ENCODE measurements at regions not wholly inside any gene's neighbourhood (a gene's known extent, or its start where the extent isn't known, plus 50 kb on each side); places are given as distances from the start of the nearest gene placed in this dataset.

- no peak for DNase-seq
Observed at GRCh38 chrX:39452401-39452800, 645.4 kb downstream of the BCOR start.

DNA sequence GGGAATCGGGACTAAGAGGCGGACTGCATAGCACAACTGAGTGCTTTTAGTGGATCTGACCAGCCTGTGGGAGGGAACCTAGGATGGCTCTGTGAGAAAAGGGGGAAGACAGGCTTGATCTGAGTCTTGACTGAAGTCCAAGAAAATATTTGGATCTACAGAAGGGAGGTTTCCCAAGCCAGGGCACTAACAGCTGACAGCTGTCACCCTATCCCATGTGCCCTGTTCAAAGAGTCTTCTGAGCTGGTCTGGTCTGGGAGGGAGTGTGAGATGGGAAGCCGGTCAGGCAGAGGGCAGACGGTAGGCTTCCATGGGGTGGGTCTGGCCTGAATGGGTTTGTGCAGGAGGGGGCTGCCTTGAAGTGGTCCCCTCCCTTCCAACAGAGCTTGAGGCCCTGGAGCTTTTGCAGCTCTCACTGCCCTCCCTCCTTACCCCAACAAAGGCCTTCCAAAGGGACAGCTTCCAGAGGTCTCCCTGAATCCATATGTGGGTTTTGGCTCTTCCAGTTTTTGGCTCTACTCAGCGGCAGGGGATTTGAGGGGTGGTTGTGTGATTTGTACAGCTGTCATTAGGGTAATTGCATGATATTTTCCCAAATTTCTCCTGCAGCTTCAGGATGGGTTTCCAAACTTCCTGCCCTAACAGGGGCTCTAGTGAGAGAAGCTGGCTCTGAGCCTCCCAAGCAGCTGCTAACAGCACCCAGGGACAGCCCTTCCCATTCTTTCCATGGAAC, 643.7 kb downstream of the BCOR start:
- no peak for DNase-seq

- no peak for DNase-seq
Observed at GRCh38 chrX:39456894-39457604, 640.7 kb downstream of the BCOR start.

DNA sequence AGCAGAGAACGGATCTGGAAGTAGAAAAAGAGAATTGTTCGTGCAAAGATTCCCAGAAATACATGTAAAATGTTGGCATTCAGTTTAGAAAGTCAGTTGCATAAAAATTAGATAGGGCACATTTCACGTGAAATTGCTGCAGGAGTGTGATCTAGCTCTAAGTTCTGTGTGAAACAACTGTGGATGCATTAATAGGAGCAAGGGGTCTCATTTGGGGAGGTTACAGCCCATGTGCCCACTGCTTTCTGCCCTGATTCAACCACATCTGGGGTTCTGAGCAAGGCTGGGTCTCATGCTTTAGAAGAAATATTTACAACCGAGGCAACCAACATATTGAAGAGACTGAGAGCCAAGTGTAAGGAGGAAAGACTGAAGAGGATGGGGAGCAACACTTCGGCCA, 639.0 kb downstream of the BCOR start:
- no peak for DNase-seq

GRCh38 chrX:39459204-39459603, 638.6 kb downstream of the BCOR start:
- DNase-seq = no peak

DNA sequence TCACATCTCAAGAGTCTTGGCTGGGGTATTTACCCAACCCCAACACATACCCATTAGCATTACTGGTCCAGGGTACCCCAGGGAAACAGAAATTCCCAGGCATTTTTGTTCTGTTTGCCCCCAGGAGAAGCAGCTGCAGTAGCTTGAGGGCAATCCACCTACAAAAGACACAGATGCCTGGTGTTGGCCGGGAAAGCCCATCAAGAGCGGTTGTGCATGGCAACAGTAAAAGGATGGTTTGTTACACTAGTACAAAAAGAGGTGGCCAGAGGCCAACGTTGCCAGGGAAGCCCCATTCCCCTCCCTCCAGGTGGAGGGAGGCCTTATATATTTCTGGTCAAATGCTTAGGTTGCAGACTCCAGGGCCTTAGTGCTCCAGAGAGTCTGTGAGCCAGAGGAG, 637.8 kb downstream of the BCOR start:
- no peak for DNase-seq

DNA sequence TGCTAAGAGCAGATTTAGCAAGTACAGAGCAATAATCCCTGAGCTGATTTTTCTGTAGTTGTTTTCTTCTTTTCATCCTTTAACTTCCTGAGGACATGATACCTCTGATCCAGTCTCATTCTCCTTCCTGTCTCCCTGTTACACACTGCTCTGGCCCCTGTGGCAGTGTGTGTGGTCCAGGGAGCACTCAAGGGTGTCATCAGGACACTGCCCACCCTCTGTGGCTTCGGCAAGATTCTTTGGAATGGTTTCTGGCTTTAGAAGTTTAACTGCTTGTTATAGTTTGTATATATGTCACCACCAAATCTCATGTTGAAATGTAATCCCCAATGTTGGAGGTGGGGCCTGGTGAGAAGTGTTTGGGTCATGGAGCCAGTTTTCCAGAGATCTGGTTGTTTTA, 637.3 kb downstream of the BCOR start:
- no peak for DNase-seq

DNA sequence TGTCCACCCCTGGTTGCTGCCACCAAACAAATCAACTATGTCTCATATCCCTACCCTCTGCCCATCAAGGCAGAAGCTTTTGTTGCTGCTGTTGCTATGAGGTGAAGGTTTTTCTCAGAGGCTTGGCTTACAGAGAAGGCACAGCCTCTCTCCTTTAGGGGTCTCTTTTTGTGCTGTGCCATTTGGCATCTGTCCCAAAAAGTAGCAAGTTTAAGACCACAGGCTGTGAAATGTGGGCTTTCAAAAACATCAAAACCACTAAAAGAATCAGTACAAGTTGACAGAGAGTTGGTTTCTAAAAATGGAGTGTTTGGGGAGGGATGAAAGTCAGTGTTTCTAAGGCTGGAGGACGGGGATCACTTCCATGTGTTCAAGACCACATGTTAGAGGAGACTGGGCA, 634.9 kb downstream of the BCOR start:
- DNase-seq = no peak

- DNase-seq = no peak
Observed at GRCh38 chrX:39464253-39464652, 633.5 kb downstream of the BCOR start.

GRCh38 chrX:39465467-39465866, 632.3 kb downstream of the BCOR start:
- DNase-seq = no peak

GRCh38 chrX:39465906-39466305, 631.9 kb downstream of the BCOR start:
- no peak for DNase-seq

GRCh38 chrX:39469126-39469525, 628.6 kb downstream of the BCOR start:
- no peak for DNase-seq

GRCh38 chrX:39470588-39471407, 627.0 kb downstream of the BCOR start:
- DNase-seq = no peak

DNA sequence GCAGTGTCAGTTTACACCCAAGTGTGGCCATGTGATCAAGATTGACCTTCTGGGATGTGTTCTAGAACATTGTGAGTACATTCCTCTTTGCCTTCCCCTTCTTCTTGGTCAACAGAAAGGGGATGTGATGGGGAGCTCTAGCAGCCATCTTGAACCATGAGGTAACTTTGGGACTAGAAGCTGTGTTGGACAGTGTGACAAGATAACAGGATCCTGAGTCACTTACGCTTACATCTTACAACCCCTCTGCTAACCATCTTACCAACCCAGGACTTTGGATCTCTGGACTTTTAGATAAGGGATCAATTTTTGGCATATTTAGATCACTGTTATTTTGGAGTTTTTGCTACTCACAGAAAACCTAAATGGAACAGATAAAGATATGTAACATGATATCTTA, 625.6 kb downstream of the BCOR start:
- DNase-seq = no peak

DNA sequence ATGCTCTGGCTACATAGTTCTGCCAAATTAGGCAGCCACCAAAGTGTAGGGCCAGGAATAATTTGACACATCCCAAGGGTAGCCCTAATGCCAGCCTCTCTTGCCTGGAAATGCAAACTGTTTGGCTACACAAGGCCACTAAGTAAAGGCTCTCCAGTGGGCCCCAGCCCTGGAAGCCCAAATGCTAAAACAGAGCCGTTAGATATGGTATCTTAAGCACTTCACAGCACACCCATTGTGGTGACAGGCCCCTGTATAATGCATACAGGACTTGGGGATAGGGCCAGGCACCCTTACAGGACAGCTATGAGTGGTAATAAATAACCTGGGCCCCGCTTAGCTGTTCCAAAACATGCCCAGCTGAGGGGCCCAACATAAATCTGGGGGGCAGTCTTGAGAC, 623.9 kb downstream of the BCOR start:
- no peak for DNase-seq

- DNase-seq = no peak
Observed at GRCh38 chrX:39475372-39475771, 622.4 kb downstream of the BCOR start.

GRCh38 chrX:39476604-39477021, 621.1 kb downstream of the BCOR start:
- DNase-seq = no peak

GRCh38 chrX:39477031-39477761, 620.6 kb downstream of the BCOR start:
- no peak for DNase-seq

DNA sequence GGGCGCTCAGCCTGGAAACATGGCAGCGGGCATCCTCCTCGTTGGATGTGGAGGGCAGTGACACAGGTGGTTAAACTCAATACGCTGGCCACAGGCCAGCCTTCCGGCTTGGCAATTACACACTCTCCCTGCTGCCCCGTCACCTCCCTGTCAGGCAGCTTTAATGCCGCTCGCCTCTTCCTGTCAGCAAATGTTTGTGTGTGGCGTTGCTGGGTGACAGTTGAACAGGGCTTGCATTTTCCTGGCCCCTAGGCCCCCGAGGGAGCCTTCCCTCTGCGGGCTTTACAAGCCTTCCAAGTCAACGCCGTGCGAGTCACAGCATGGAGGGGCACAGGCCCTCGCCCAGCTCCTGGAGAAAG, 620.0 kb downstream of the BCOR start:
- no peak for DNase-seq

DNA sequence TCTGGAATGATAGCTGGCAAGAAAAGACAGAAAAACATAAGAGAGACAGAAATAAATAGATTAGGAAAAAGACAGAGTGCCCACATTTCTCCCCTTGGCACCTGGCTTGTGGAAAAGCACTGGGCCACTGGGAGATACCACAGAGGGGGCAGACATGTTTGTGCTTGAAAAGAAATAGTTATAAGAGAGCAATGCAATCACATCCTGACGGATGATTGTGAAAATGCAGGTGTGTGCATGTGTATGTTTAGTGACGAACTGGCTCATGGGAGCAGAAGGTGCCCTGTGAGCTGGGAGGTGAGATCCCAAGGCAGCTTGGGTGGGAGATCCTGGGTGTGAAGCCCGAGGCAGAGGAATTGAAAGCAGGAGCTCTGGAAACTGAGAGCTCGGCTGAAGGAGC, 617.9 kb downstream of the BCOR start:
- no peak for DNase-seq

DNA sequence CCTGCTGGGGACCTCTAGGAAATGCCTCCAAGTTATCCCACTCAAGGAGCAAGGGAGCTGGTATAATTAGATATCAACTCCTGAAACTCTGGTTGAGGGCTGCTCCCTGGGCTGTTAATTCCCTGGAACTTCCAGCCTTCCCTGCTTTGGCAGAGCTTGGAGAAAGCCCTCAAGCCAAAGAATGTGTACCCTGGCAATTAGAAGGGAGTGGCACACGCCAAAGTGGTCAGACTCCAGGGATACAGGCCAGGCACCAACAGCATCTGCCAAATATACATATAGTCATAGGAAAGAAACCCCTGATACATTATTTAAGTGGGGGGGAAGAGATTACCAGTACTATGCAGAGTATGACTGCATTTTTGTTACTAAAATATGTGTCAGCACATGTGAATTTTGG, 616.8 kb downstream of the BCOR start:
- DNase-seq = no peak

- DNase-seq = no peak
Observed at GRCh38 chrX:39481621-39482020, 616.1 kb downstream of the BCOR start.
